ENCODE measurements at regions not wholly inside any gene's neighbourhood (a gene's known extent, or its start where the extent isn't known, plus 50 kb on each side); places are given as distances from the start of the nearest gene placed in this dataset.
"Not testable (repeated sequence)": the region's sequence is repeated elsewhere in the genome, so short reads cannot be mapped to it uniquely, and the experiment has no call there.

DNA sequence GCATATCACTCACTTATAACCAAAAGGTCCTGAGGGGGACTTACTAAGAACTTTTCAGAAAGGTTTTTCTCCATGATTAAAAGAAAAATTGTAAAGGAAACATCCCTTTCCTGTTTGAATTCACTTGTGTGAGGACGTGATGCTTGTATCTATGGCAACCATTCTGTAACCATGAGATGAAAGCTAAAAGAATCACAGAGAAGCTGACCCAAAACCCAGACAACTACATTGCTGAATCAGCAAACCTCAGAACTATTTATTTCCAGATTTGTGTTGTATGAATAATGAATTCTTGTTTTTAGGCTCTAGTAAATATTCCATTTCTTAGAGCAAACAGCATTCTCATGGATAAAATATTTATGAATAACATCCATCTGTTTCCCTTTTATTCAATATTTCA lies 91.2 kb downstream of the RCHY1 start:
- H3K9me3 ChIP-seq = no peaks in the 10 kb centered on the region
- H3K27ac ChIP-seq = no peak overlapping the region
- no peaks in the 10 kb centered on the region for H3K27me3 ChIP-seq
- TF ChIP-seq, protein P1, sequence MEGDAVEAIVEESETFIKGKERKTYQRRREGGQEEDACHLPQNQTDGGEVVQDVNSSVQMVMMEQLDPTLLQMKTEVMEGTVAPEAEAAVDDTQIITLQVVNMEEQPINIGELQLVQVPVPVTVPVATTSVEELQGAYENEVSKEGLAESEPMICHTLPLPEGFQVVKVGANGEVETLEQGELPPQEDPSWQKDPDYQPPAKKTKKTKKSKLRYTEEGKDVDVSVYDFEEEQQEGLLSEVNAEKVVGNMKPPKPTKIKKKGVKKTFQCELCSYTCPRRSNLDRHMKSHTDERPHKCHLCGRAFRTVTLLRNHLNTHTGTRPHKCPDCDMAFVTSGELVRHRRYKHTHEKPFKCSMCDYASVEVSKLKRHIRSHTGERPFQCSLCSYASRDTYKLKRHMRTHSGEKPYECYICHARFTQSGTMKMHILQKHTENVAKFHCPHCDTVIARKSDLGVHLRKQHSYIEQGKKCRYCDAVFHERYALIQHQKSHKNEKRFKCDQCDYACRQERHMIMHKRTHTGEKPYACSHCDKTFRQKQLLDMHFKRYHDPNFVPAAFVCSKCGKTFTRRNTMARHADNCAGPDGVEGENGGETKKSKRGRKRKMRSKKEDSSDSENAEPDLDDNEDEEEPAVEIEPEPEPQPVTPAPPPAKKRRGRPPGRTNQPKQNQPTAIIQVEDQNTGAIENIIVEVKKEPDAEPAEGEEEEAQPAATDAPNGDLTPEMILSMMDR (IDR thresholded peaks at IDR 0.05) = no peak
- intact Hi-C loops (cut with DNase I) = no loop called here
- no peak overlapping the region for H3K4me3 ChIP-seq
- ATAC-seq = no peak
- H3K4me1 ChIP-seq = no peaks in the 10 kb centered on the region
- no peaks in the 10 kb centered on the region for H3K36me3 ChIP-seq
- DNase-seq = no peak

- Histone ChIP-seq H3K27me3 (no peaks in the 10 kb centered on the region), H3K4me3 (no peak overlapping the region), H3K4me1 (no peaks in the 10 kb centered on the region), H3K9me3 (no peaks in the 10 kb centered on the region), H3K27ac (no peak overlapping the region), H3K36me3 (no peaks in the 10 kb centered on the region)
- ATAC-seq (no peak), DNase-seq (no peak)
- TF ChIP-seq, protein P1 (IDR thresholded peaks at IDR 0.05) = no peak
- intact Hi-C loops (cut with DNase I) = no loop called here
These were observed 101.5 kb downstream of the RCHY1 start for GRCh38 chr4:75412746-75413145.

DNA sequence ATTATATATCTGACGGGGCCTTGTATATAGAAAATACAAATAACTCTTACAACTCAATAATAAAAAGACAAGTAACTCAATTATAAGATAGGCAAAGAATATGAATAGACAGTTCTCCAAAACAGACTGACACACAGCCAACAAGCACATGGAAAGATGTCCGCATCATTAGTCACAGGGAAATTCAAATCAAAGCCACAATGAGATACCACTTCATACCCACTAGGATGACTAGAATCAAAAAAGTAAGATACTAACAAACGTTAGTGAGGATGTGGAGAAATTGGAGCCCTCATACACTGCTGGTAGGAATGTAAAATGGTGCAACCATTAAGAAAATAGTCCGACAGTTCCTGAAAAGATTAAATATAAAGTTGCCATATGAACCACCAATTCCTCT lies 115.7 kb downstream of the RCHY1 start:
- no peak overlapping the region for H3K27ac ChIP-seq
- no peaks in the 10 kb centered on the region for H3K36me3 ChIP-seq
- no peaks in the 10 kb centered on the region for H3K4me1 ChIP-seq
- TF ChIP-seq, protein P1 (IDR thresholded peaks at IDR 0.05) = no peak
- no peak for DNase-seq
- H3K9me3 ChIP-seq = no peaks in the 10 kb centered on the region
- intact Hi-C loops (cut with DNase I) = no loop called here
- ATAC-seq = no peak
- no peak overlapping the region for H3K4me3 ChIP-seq
- H3K27me3 ChIP-seq = no peaks in the 10 kb centered on the region

DNA sequence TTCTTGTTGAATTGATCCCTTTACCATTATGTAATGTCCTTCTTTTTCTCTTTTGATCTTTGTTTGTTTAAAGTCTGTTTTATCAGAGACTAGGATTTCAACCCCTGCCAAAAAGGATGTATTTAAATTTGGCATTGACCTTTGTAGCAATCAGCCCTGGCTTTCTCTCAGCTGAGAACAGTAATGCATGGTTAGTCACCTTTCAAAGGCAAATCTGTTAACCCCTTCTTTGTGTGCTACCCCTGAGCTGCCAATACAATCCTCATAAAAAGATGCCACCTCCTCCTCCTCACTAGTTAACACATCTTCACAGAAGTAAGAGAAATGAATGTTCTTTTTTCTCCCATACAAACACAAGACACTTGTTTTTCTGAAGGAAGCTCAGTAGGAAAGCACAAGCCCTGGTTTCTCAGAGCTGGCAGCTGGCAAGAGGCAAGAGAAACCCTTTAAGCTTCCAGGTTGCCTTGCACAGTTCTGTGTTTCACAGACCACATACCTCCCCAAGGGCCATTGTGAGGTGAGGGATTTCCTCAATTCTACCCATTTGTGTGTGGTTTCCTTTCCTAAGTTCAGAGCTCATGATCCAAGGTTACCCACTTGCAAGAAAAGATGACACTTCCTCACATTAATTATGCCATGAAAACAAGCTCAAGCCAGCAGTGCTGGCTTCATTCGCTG lies 122.6 kb downstream of the RCHY1 start:
- H3K27ac ChIP-seq = no peak overlapping the region
- ATAC-seq (no peak), DNase-seq (no peak)
- no peaks in the 10 kb centered on the region for H3K27me3 ChIP-seq
- no peaks in the 10 kb centered on the region for H3K9me3 ChIP-seq
- TF ChIP-seq, protein P1 (IDR thresholded peaks at IDR 0.05) = no peak
- intact Hi-C loops (cut with DNase I) = no loop called here
- H3K4me3 ChIP-seq = no peak overlapping the region
- H3K4me1 ChIP-seq = no peaks in the 10 kb centered on the region
- H3K36me3 ChIP-seq = no peaks in the 10 kb centered on the region

DNA sequence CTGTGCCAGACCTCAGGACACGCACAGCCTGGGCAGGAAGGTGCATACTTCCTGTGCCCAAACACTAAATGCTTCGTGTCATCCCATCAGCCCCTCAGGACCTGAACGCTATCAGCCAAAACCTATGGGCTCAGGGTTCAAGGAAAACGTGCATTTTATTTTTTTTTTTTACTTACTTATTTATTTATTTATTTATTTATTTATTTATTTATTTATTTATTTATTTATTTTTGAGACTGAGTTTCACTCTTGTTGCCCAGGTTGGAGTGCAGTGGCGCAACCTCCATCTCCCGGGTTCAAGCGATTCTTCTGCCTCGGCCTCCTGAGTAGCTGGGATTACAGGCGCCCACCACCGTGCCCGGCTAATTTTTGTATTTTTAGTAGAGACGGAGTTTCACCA lies 127.8 kb downstream of the RCHY1 start:
- not testable (repeated sequence) for H3K27me3 ChIP-seq

GRCh38 chr4:75385106-75385505 lies 129.1 kb downstream of the RCHY1 start:
- DNase-seq (no peak), ATAC-seq (no peak)
- Histone ChIP-seq H3K4me1 (no peaks in the 10 kb centered on the region), H3K9me3 (no peaks in the 10 kb centered on the region), H3K27me3 (no peaks in the 10 kb centered on the region), H3K36me3 (no peaks in the 10 kb centered on the region), H3K4me3 (no peak overlapping the region), H3K27ac (no peak overlapping the region)
- intact Hi-C loops (cut with DNase I) = no loop called here
- TF ChIP-seq, protein P1 (IDR thresholded peaks at IDR 0.05) = no peak

More for the DNA sequence above, 127.8 kb downstream of the RCHY1 start:
- H3K27ac ChIP-seq; H3K9me3 ChIP-seq; H3K36me3 ChIP-seq; DNase-seq; ATAC-seq; H3K4me3 ChIP-seq; H3K4me1 ChIP-seq; intact Hi-C loops (cut with DNase I): not testable (repeated sequence)

Measured in upper lobe of right lung (tissue), 1 donor.